ENCODE measurements at regions not wholly inside any gene's neighbourhood (a gene's known extent, or its start where the extent isn't known, plus 50 kb on each side); places are given as distances from the start of the nearest gene placed in this dataset.

DNA sequence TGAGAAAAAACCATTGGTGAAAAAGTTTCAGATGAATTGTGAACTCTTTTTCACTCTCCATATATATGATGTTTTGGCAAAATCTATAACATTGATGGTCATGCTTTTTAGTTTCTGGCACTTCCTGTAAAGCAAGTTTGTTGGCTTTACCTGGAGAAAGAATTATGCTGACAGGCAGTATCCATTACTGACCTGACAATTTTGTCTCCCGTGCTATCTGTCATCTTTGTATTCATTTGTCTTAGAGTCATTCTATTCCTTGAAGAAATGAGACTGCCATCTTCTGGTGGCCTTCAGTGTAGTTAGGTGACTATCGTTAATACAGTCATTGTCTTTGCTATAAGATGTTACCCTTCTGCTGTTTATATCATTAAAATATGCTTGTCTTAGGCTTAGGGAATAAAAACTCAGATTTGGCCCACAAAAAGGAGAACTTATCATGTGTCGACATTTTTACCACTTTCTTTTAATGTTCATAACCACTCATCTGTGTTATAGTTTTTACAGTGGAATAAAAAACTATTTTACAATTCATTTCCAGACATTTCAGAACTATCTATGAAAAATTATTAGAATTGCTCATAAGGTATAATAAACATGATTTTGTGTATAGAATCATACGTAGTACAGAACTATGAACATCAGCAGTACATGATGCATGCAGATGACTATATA is 707.0 kb downstream of the EPM2A start:
- no CpG with 5 or more reads among the region's 4 CpGs for WGBS (ENCODE audit: insufficient coverage)
- H3K27ac ChIP-seq (ENCODE audit: low read depth, low read length), result no peak overlapping the region
- H3K9me3 ChIP-seq (ENCODE audit: control insufficient read depth, insufficient read depth, low read length), result no peaks in the 10 kb centered on the region
- H3K4me1 ChIP-seq (ENCODE audit: control insufficient read depth, insufficient read depth, low read length), result no peaks in the 10 kb centered on the region
- no peak overlapping the region for H3K4me3 ChIP-seq (ENCODE audit: low read depth, low read length)
- no peaks in the 10 kb centered on the region for H3K36me3 ChIP-seq (ENCODE audit: control insufficient read depth, insufficient read depth, low read length)
- peak in 2 of 6 donors; percentile 30 to 63 for DNase-seq (ENCODE audit: low read depth in 4 of 6, low spot score in 6 of 6)
- H3K27me3 ChIP-seq (ENCODE audit: control insufficient read depth, insufficient read depth, low read length), result no peaks in the 10 kb centered on the region

DNA sequence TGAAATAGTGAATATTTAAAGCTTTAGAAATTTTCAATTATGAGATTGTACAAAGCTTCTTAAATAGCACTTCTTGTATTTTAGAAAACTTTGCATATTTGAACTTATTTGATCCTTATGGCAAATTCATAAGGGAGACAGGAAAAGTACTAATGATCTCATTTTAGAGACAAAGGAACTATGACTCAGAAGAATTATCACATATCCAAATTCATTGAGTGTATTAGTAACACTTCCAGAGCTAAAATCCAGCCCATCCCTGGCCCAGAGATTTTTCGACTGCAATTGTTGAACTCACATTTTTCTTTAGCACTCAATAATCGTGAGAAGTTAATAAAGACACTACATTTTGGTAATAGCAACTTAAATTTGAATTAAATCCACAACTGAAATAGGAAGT is 704.3 kb downstream of the EPM2A start:
- DNase-seq (ENCODE audit: low read depth in 4 of 6, low spot score in 6 of 6), result no peak
- no peaks in the 10 kb centered on the region for H3K27me3 ChIP-seq (ENCODE audit: control insufficient read depth, insufficient read depth, low read length)

DNA sequence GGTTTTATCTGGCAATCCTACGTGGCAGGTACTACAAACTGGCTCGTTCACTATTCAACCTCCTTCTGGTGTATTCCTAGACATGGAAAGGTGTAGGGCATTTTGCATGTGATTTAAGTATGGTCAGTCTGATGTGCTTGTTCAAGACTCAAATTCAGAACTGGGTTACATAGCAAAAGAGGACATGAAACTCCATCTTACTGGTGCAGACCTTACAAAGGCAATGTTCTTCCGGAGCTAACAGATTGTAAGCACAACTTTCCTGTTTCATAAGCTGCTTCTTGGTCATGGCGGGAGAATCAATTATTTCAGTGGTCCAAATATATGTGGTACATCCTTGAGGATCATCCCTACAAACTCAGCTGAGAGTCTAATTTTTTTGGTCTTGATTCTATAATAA is 703.4 kb downstream of the EPM2A start:
- DNase-seq (ENCODE audit: low read depth in 4 of 6, low spot score in 6 of 6), result no peak
- no peaks in the 10 kb centered on the region for H3K9me3 ChIP-seq (ENCODE audit: control insufficient read depth, insufficient read depth, low read length)
- no peaks in the 10 kb centered on the region for H3K4me1 ChIP-seq (ENCODE audit: control insufficient read depth, insufficient read depth, low read length)
- 90% methylated on average over 2 of the region's 4 CpGs for WGBS (ENCODE audit: insufficient coverage)
- H3K36me3 ChIP-seq (ENCODE audit: control insufficient read depth, insufficient read depth, low read length), result no peaks in the 10 kb centered on the region
- no peak overlapping the region for H3K4me3 ChIP-seq (ENCODE audit: low read depth, low read length)
- no peak overlapping the region for H3K27ac ChIP-seq (ENCODE audit: low read depth, low read length)
- H3K27me3 ChIP-seq (ENCODE audit: control insufficient read depth, insufficient read depth, low read length), result no peaks in the 10 kb centered on the region

More for the DNA sequence above, 704.3 kb downstream of the EPM2A start:
- Histone ChIP-seq H3K4me3 (ENCODE audit: low read depth, low read length) (no peak overlapping the region), H3K9me3 (ENCODE audit: control insufficient read depth, insufficient read depth, low read length) (no peaks in the 10 kb centered on the region), H3K4me1 (ENCODE audit: control insufficient read depth, insufficient read depth, low read length) (no peaks in the 10 kb centered on the region), H3K36me3 (ENCODE audit: control insufficient read depth, insufficient read depth, low read length) (no peaks in the 10 kb centered on the region), H3K27ac (ENCODE audit: low read depth, low read length) (no peak overlapping the region)
- WGBS (ENCODE audit: insufficient coverage), result no CpG with 5 or more reads among the region's 2 CpGs

DNA sequence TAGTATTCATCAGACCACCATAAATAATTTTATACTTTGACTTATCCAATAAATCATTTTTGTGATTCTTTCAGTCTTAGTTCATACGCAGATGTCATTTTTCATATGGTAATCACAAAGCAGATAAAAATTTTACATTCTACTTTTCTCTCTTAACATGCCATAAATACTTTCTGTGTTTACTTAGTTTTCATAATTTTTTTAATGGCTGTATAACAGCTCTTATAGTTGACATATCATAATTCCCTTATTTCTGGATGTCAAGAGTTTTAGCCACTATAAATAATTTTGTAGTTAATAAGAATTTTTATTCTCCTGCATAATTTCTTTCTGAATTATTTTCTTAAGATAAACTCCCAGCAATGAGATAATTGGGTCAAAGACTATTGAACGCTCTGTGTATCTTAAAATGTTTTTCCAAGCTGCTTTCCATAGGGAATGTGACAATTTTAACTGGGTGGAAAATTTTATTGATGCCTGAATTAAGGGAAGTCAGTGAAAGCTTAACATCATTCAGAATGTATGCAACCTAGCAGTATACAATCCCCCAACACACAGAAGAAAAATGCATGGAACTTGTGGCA is 702.7 kb downstream of the EPM2A start:
- Histone ChIP-seq H3K4me1 (ENCODE audit: control insufficient read depth, insufficient read depth, low read length) (no peaks in the 10 kb centered on the region), H3K27me3 (ENCODE audit: control insufficient read depth, insufficient read depth, low read length) (no peaks in the 10 kb centered on the region), H3K9me3 (ENCODE audit: control insufficient read depth, insufficient read depth, low read length) (no peaks in the 10 kb centered on the region), H3K36me3 (ENCODE audit: control insufficient read depth, insufficient read depth, low read length) (no peaks in the 10 kb centered on the region), H3K27ac (ENCODE audit: low read depth, low read length) (no peak overlapping the region), H3K4me3 (ENCODE audit: low read depth, low read length) (no peak overlapping the region)
- WGBS (ENCODE audit: insufficient coverage), result no CpG with 5 or more reads among the region's 2 CpGs
- no peak for DNase-seq (ENCODE audit: low read depth in 4 of 6, low spot score in 6 of 6)

DNA sequence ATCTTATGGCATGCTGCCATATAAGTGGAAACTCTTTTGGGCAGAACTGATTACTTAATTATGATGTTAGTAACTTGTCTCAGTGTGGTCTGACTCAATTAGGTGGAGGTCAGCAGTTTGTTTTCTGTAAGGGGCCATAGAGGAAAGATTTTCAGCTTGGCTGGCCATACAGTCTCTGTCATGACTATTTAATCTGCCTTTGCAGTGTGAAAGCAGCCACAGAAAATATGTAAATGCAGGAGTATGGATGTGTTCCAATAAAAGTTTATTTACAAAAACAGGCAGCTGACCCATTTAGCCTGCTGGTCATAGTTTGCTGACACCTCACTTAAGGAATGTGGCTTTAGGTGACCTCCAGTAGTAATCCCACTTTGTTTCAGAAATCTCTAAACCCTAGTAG is 700.7 kb downstream of the EPM2A start:
- no peak for DNase-seq (ENCODE audit: low read depth in 4 of 6, low spot score in 6 of 6)
- H3K9me3 ChIP-seq (ENCODE audit: control insufficient read depth, insufficient read depth, low read length), result no peaks in the 10 kb centered on the region
- H3K4me1 ChIP-seq (ENCODE audit: control insufficient read depth, insufficient read depth, low read length), result no peaks in the 10 kb centered on the region
- no peaks in the 10 kb centered on the region for H3K27me3 ChIP-seq (ENCODE audit: control insufficient read depth, insufficient read depth, low read length)
- no peak overlapping the region for H3K4me3 ChIP-seq (ENCODE audit: low read depth, low read length)
- no peak overlapping the region for H3K27ac ChIP-seq (ENCODE audit: low read depth, low read length)
- no peaks in the 10 kb centered on the region for H3K36me3 ChIP-seq (ENCODE audit: control insufficient read depth, insufficient read depth, low read length)

DNA sequence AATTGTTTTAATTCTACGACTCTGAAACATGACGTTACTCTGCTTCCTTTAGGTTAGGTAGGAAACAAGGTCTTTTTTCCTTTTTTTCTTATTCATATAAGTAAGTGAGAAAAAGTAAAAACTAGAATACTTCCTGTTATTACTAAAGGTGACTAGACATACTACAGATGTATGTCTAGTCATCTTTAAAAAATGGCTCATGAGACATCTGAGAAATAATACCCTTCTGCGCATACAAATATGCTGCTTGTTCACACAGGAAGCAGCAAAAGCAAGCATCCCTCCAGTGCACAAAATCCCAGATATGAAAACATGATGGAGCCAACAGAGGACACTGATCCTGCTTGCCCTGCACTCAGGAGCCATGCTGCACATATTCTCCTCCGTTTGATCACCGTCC is 699.1 kb downstream of the EPM2A start:
- Histone ChIP-seq H3K27me3 (ENCODE audit: control insufficient read depth, insufficient read depth, low read length) (no peaks in the 10 kb centered on the region), H3K4me1 (ENCODE audit: control insufficient read depth, insufficient read depth, low read length) (no peaks in the 10 kb centered on the region), H3K27ac (ENCODE audit: low read depth, low read length) (no peak overlapping the region), H3K36me3 (ENCODE audit: control insufficient read depth, insufficient read depth, low read length) (no peaks in the 10 kb centered on the region), H3K9me3 (ENCODE audit: control insufficient read depth, insufficient read depth, low read length) (no peaks in the 10 kb centered on the region), H3K4me3 (ENCODE audit: low read depth, low read length) (no peak overlapping the region)
- no peak for DNase-seq (ENCODE audit: low read depth in 4 of 6, low spot score in 6 of 6)
- WGBS (ENCODE audit: insufficient coverage), result 88% methylated on average over 3 of the region's 5 CpGs

DNA sequence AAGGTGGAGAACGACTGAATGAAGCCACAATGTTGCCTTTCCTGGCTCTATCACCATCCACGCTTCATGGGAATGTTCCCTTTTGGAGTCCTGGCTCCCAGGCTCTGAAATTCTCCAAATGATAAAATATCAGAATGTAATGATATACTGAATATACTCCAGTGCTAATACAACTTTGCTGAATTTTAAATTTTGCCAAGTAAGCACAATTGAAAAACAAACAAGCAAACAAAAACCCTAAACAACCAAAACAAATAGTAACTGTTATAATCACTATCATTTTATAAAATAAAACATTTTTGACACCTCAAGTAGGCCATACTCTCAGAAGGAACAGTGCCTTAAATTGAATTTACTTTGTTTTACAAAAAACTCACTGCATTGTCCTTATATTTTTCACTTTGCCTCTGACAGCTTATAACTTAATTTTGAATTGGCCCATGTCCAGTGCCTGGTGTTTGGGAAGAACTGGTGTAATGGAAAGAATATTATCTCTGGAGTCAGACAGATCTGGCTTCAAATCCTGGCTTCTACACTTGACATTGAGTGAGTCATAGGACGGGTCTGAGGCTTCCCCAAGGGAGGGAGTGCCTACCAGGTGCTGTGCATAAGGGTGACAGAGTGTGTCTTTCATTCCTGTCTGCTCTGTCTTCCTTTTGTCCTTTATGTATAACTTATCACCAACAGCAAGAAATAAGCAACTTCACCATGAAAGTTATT is 698.3 kb downstream of the EPM2A start:
- no CpG with 5 or more reads among the region's 3 CpGs for WGBS (ENCODE audit: insufficient coverage)
- no peaks in the 10 kb centered on the region for H3K36me3 ChIP-seq (ENCODE audit: control insufficient read depth, insufficient read depth, low read length)
- H3K27me3 ChIP-seq (ENCODE audit: control insufficient read depth, insufficient read depth, low read length), result no peaks in the 10 kb centered on the region
- no peaks in the 10 kb centered on the region for H3K9me3 ChIP-seq (ENCODE audit: control insufficient read depth, insufficient read depth, low read length)
- H3K4me3 ChIP-seq (ENCODE audit: low read depth, low read length), result no peak overlapping the region
- H3K27ac ChIP-seq (ENCODE audit: low read depth, low read length), result no peak overlapping the region
- H3K4me1 ChIP-seq (ENCODE audit: control insufficient read depth, insufficient read depth, low read length), result no peaks in the 10 kb centered on the region
- DNase-seq (ENCODE audit: low read depth in 4 of 6, low spot score in 6 of 6), result no peak

DNA sequence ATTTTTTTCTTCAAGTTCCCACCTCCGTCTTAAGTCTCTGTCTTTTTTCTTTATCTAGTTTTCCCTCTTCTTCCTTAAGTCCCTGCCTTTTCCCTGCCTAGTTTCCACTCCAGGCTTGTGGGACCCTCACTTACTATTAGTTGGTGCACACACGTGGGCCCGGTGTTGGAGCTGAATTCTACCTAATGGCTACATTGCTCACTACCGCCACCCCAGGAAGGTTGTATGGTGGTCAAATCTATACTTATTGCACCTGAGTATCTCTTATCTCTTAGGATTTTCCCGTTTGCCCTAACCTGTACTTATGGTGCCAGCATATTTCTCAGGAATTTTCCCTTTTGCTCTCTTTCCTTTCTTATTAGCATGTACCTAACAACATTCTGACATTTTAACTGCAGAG is 692.8 kb downstream of the EPM2A start:
- WGBS (ENCODE audit: insufficient coverage), result 94% methylated on average over 3 of the region's 5 CpGs

DNA sequence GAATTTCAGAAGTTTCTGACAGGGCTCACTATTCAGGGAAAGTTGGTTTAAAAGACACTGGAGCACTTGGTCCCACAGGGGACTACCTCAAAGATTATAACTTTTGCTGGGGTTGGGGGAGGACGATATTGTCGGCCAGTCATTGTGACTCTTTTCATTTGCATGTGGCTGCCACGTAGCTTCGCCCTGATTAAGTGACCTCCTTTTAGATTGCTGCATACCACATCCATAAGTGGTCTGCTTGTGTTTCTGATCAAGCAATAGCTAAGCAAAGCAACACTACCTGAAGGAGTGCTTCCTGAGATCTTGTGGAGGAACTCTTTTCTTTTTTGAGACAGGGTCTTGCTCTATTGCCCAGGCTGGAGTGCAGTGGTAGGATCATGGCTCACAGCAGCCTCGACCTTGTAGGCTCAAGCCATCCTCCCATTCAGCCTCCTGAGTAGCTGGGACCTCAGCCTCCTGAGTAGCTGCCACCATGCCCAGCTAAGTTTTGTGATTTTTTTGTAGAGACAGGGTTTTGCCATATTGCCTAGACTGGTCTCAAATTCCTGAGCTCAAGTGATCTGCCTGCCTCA is 691.3 kb downstream of the EPM2A start:
- no peak overlapping the region for H3K27ac ChIP-seq (ENCODE audit: low read depth, low read length)
- H3K27me3 ChIP-seq (ENCODE audit: control insufficient read depth, insufficient read depth, low read length), result no peaks in the 10 kb centered on the region
- WGBS (ENCODE audit: insufficient coverage), result 96% methylated on average over 5 of the region's 5 CpGs
- DNase-seq (ENCODE audit: low read depth in 4 of 6, low spot score in 6 of 6), result no peak
- H3K9me3 ChIP-seq (ENCODE audit: control insufficient read depth, insufficient read depth, low read length), result no peaks in the 10 kb centered on the region
- peaks cover 4% of the 10 kb centered on the region for H3K4me1 ChIP-seq (ENCODE audit: control insufficient read depth, insufficient read depth, low read length)
- no peak overlapping the region for H3K4me3 ChIP-seq (ENCODE audit: low read depth, low read length)
- H3K36me3 ChIP-seq (ENCODE audit: control insufficient read depth, insufficient read depth, low read length), result no peaks in the 10 kb centered on the region

More for the DNA sequence above, 692.8 kb downstream of the EPM2A start:
- H3K27me3 ChIP-seq (ENCODE audit: control insufficient read depth, insufficient read depth, low read length), result no peaks in the 10 kb centered on the region
- no peaks in the 10 kb centered on the region for H3K9me3 ChIP-seq (ENCODE audit: control insufficient read depth, insufficient read depth, low read length)
- H3K4me1 ChIP-seq (ENCODE audit: control insufficient read depth, insufficient read depth, low read length), result peaks cover 4% of the 10 kb centered on the region
- DNase-seq (ENCODE audit: low read depth in 4 of 6, low spot score in 6 of 6), result no peak
- no peaks in the 10 kb centered on the region for H3K36me3 ChIP-seq (ENCODE audit: control insufficient read depth, insufficient read depth, low read length)
- H3K27ac ChIP-seq (ENCODE audit: low read depth, low read length), result no peak overlapping the region
- H3K4me3 ChIP-seq (ENCODE audit: low read depth, low read length), result no peak overlapping the region
